ENCODE measurements at regions not wholly inside any gene's neighbourhood (a gene's known extent, or its start where the extent isn't known, plus 50 kb on each side); places are given as distances from the start of the nearest gene placed in this dataset.

GRCh38 chr3:177946497-177946896, 589.7 kb upstream of the KCNMB2 start:
- Histone ChIP-seq H3K9me3 (replicated peaks; ENCODE audit: control insufficient read depth, insufficient read depth, low read length) (no peaks in the 10 kb centered on the region), H3K79me2 (ENCODE audit: control insufficient read depth, insufficient read depth, low read length) (no peaks in the 10 kb centered on the region), H3K4me1 (ENCODE audit: control insufficient read depth, extremely low read depth, insufficient read depth, low read length) (peaks cover 3% of the 10 kb centered on the region), H3K4me2 (ENCODE audit: insufficient read depth, low read length) (no peak overlapping the region), H3K27ac (ENCODE audit: insufficient read depth, low read depth, low read length) (no peak overlapping the region), H3K4me3 (replicated peaks in 1 of 3; ENCODE audit: insufficient read depth in 1 of 3, low read depth in 1 of 3, low read length in 3 of 3) (no peak overlapping the region), H3K9me1 (replicated peaks; ENCODE audit: control insufficient read depth, extremely low read depth, insufficient read depth, low read length) (no peaks in the 10 kb centered on the region), H3K27me3 (ENCODE audit: control insufficient read depth in 2 of 2, insufficient read depth in 2 of 2, low read length in 2 of 2) (no peaks in the 10 kb centered on the region), H4K20me1 (replicated peaks; ENCODE audit: control insufficient read depth, extremely low read depth, insufficient read depth, low read length) (no peaks in the 10 kb centered on the region), H2AFZ (ENCODE audit: low read depth, low read length) (no peak overlapping the region), H3K9ac (replicated peaks; ENCODE audit: extremely low read depth, insufficient read depth, low read length) (no peak overlapping the region), H3K36me3 (ENCODE audit: control insufficient read depth in 2 of 2, extremely low read depth in 1 of 2, insufficient read depth in 2 of 2, low read length in 2 of 2) (no peaks in the 10 kb centered on the region)
- TF ChIP-seq FOS (IDR thresholded peaks at IDR 0.05; ENCODE audit: borderline replicate concordance, insufficient read depth, low read length) (no peak), EZH2 (IDR thresholded peaks at IDR 0.05; ENCODE audit: borderline replicate concordance, low read depth, low read length, severe bottlenecking) (no peak), POLR2A (IDR thresholded peaks at IDR 0.05; ENCODE audit: low read depth, low read length) (no peak), POLR2AphosphoS5 (IDR thresholded peaks at IDR 0.05; ENCODE audit: insufficient read depth, low read depth, low read length) (no peak), JUN (IDR thresholded peaks at IDR 0.05; ENCODE audit: borderline replicate concordance, insufficient read depth, insufficient read length, low read depth) (no peak), CTCF (IDR thresholded peaks at IDR 0.05; ENCODE audit: extremely low read depth in 1 of 2, insufficient read depth in 1 of 2, low read depth in 1 of 2, low read length in 2 of 2) (no peak), GATA2 (IDR thresholded peaks at IDR 0.05; ENCODE audit: insufficient read depth, insufficient read length, low read depth, low read length) (no peak), MYC (IDR thresholded peaks at IDR 0.05; ENCODE audit: low read depth, low read length) (no peak), MAX (IDR thresholded peaks at IDR 0.05; ENCODE audit: insufficient read depth, insufficient read length) (no peak)
- no peak for FAIRE-seq
- intact Hi-C loops (cut with micrococcal nuclease): no loop called here
- dilution Hi-C loops (cut with MboI; ENCODE audit: extremely low pct_ligation_motif_present, low sequenced_read_pairs): no loop called here
- ChIA-PET CTCF (no interaction called here), POLR2A (no interaction called here)
- no TSS peak for BruUV-seq (replicated peaks)
- DNase-seq (ENCODE audit: low read depth, low spot score): no peak
